Caco-2 (cell line): ENCODE measurements at regions not wholly inside any gene's neighbourhood (a gene's known extent, or its start where the extent isn't known, plus 50 kb on each side); places are given as distances from the start of the nearest gene placed in this dataset.

Experiments
- BruUV-seq: library from RNA; stranded (reverse); fragments of 400-500 nt; replicated peaks from 2 replicates; lab custom pipeline; 2021; lab: Mats Ljungman, UMichigan
- CTCF ChIA-PET: fragments of 300-600 bp; sonication (Branson Sonifier 250); formaldehyde crosslinking; loops from one replicate; lab custom pipeline; 2022; ENCODE audit warnings: antibody characterized with exemption; lab: Charles Lee
- POLR2A ChIA-PET: fragments of 300-600 bp; sonication (Branson Sonifier 250); formaldehyde crosslinking; loops from one replicate; lab custom pipeline; 2022; ENCODE audit warnings: antibody characterized with exemption; lab: Charles Lee
- DNase-seq, 2 experiments: peaks; one replicate each; pipeline versions ENCODE4 v3.0.0 to v3.0.0-alpha.2; 2020 to 2022
- H3K27me3 ChIP-seq: replicated peaks from 2 replicates; pipeline ENCODE4 v1.6.0; 2011; ENCODE audit warnings: low read length; ENCODE audit not compliant: control insufficient read depth, insufficient read depth
- H3K36me3 ChIP-seq: 2 replicates; pipeline ENCODE4 v1.5.1; 2011; ENCODE audit warnings: low read length; ENCODE audit not compliant: control insufficient read depth, insufficient read depth
- H3K4me1 ChIP-seq: fragments of 250-450 bp; sonication (Bioruptor Pico); 2 replicates; pipeline ENCODE4 v1.5.1; 2020; ENCODE audit warnings: mild to moderate bottlenecking
- H3K4me3 ChIP-seq: 2 replicates; pipeline ENCODE4 v1.5.1; 2011; ENCODE audit warnings: low read depth, mild to moderate bottlenecking, control low read depth, low read length
- H3K9me3 ChIP-seq: fragments of 250-450 bp; sonication (Bioruptor Pico); 2 replicates; pipeline ENCODE4 v1.5.1; 2020; ENCODE audit warnings: mild to moderate bottlenecking, moderate library complexity
- H3K27ac Mint-ChIP-seq: one replicate; pipeline ENCODE4 v1.8.0; 2022; ENCODE audit warnings: mixed read lengths; ENCODE audit not compliant: unreplicated experiment
- H3K27me3 Mint-ChIP-seq: one replicate; pipeline ENCODE4 v1.8.0; 2022; ENCODE audit warnings: mixed read lengths; ENCODE audit not compliant: insufficient read depth, unreplicated experiment
- H3K36me3 Mint-ChIP-seq: one replicate; pipeline ENCODE4 v1.8.0; 2022; ENCODE audit warnings: mild to moderate bottlenecking, mixed read lengths; ENCODE audit not compliant: insufficient read depth, unreplicated experiment
- H3K4me1 Mint-ChIP-seq: one replicate; pipeline ENCODE4 v1.8.0; 2022; ENCODE audit warnings: low read depth, mixed read lengths; ENCODE audit not compliant: unreplicated experiment
- H3K4me3 Mint-ChIP-seq: one replicate; pipeline ENCODE4 v1.8.0; 2022; ENCODE audit warnings: mild to moderate bottlenecking, moderate library complexity, mixed read lengths; ENCODE audit not compliant: unreplicated experiment
- H3K9me3 Mint-ChIP-seq: one replicate; pipeline ENCODE4 v1.8.0; 2022; ENCODE audit warnings: mixed read lengths; ENCODE audit not compliant: unreplicated experiment
- CTCF ChIP-seq, 2 experiments: fragments of 200-600 bp in 1 of 2; IDR thresholded peaks; 1 replicate in 1 of 2; 2 replicates in 1 of 2; pipeline versions ENCODE4 v1.5.1 to v1.8.0; 2011 to 2022; ENCODE audit warnings: antibody characterized with exemption in 1 of 2, control low read depth in 1 of 2, inconsistent platforms in 1 of 2, low read depth in 1 of 2, low read length in 1 of 2, mild to moderate bottlenecking in 1 of 2, moderate library complexity in 1 of 2; ENCODE audit not compliant: insufficient read depth in 1 of 2, severe bottlenecking in 1 of 2, unreplicated experiment in 1 of 2
- intact Hi-C: fragments of 100-400 bp; cut with micrococcal nuclease; formaldehyde crosslinking; loops from one replicate; pipeline ENCODE4 v1.10.0; 2022; ENCODE audit not compliant: unreplicated experiment

- no peaks in the 10 kb centered on the region for H3K4me1 ChIP-seq
- no TSS peak for BruUV-seq
- Mint-ChIP-seq H3K27me3 (peaks cover 7% of the 10 kb centered on the region), H3K4me1 (no peaks in the 10 kb centered on the region), H3K9me3 (no peaks in the 10 kb centered on the region), H3K36me3 (no peaks in the 10 kb centered on the region), H3K4me3 (no peak overlapping the region), H3K27ac (no peak overlapping the region)
- ChIA-PET CTCF (no interaction called here), POLR2A (no interaction called here)
- H3K27me3 ChIP-seq = no peaks in the 10 kb centered on the region
- no peak for TF ChIP-seq CTCF (IDR thresholded peaks at IDR 0.05; ENCODE audit: insufficient read depth in 1 of 2, low read depth in 1 of 2, low read length in 1 of 2, severe bottlenecking in 1 of 2, unreplicated experiment in 1 of 2)
- no peaks in the 10 kb centered on the region for H3K36me3 ChIP-seq
- DNase-seq = no peak
- intact Hi-C loops = loop anchor here (10.0 kb wide), 2 partner anchors 142 to 852 kb away; partner anchors contain the start of gene TBC1D32
- H3K4me3 ChIP-seq = no peak overlapping the region
- H3K9me3 ChIP-seq = no peaks in the 10 kb centered on the region
Observed at GRCh38 chr6:122187186-122187585, 212.3 kb upstream of the HSF2 start.

GRCh38 chr6:122198922-122199321 is 200.5 kb upstream of the HSF2 start:
- ChIA-PET CTCF (no interaction called here), POLR2A (no interaction called here)
- H3K36me3 ChIP-seq = no peaks in the 10 kb centered on the region
- no peaks in the 10 kb centered on the region for H3K27me3 ChIP-seq
- Mint-ChIP-seq H3K4me1 (no peaks in the 10 kb centered on the region), H3K9me3 (no peaks in the 10 kb centered on the region), H3K27ac (no peak overlapping the region), H3K4me3 (no peak overlapping the region), H3K36me3 (no peaks in the 10 kb centered on the region), H3K27me3 (no peaks in the 10 kb centered on the region)
- DNase-seq = no peak
- H3K9me3 ChIP-seq = no peaks in the 10 kb centered on the region
- TF ChIP-seq CTCF (IDR thresholded peaks at IDR 0.05; ENCODE audit: insufficient read depth in 1 of 2, low read depth in 1 of 2, low read length in 1 of 2, severe bottlenecking in 1 of 2, unreplicated experiment in 1 of 2) = no peak
- no TSS peak for BruUV-seq
- intact Hi-C loops = no loop called here
- H3K4me3 ChIP-seq = no peak overlapping the region
- no peaks in the 10 kb centered on the region for H3K4me1 ChIP-seq

- Histone ChIP-seq H3K4me3 (no peak overlapping the region), H3K27me3 (no peaks in the 10 kb centered on the region), H3K36me3 (no peaks in the 10 kb centered on the region), H3K9me3 (no peaks in the 10 kb centered on the region), H3K4me1 (no peaks in the 10 kb centered on the region)
- Mint-ChIP-seq H3K27me3 (peaks cover 2% of the 10 kb centered on the region), H3K9me3 (no peaks in the 10 kb centered on the region), H3K4me3 (no peak overlapping the region), H3K4me1 (no peaks in the 10 kb centered on the region), H3K27ac (no peak overlapping the region), H3K36me3 (no peaks in the 10 kb centered on the region)
- no peak for TF ChIP-seq CTCF (IDR thresholded peaks at IDR 0.05; ENCODE audit: insufficient read depth in 1 of 2, low read depth in 1 of 2, low read length in 1 of 2, severe bottlenecking in 1 of 2, unreplicated experiment in 1 of 2)
- BruUV-seq = no TSS peak
- intact Hi-C loops = no loop called here
- ChIA-PET POLR2A (no interaction called here), CTCF (interaction anchor here (0.6 kb wide), 1 partner anchor 55 kb away, joined by 3 read pairs; no protein-coding TSS in a partner anchor)
- DNase-seq = no peak
Observed at GRCh38 chr6:122200440-122200839, 199.0 kb upstream of the HSF2 start.
